B cell (primary cell): ENCODE measurements at regions not wholly inside any gene's neighbourhood (a gene's known extent, or its start where the extent isn't known, plus 50 kb on each side); places are given as distances from the start of the nearest gene placed in this dataset.

ENCODE experiments used
- ATAC-seq: fragments of 200-7000 bp; cut with Tn5 transposase; one replicate; pipeline ENCODE4 v1.10.0; 2021; ENCODE audit warnings: low read depth, mild to moderate bottlenecking, moderate number of reproducible peaks, moderate library complexity
- CTCF ChIA-PET: fragments of 350-600 bp; sonication (Branson Sonifier 250); formaldehyde crosslinking; loops from one replicate; lab custom pipeline; 2021; ENCODE audit warnings: antibody characterized with exemption, inconsistent platforms; lab: Charles Lee
- POLR2A ChIA-PET: fragments of 350-600 bp; sonication (Branson Sonifier 250); formaldehyde crosslinking; loops from one replicate; lab custom pipeline; 2021; ENCODE audit warnings: antibody characterized with exemption; lab: Charles Lee
- DNase-seq: peaks from one replicate; pipeline ENCODE4 v3.0.0; 2013
- H2AFZ ChIP-seq: 2 replicates; pipeline ENCODE4 v1.6.1; 2012; ENCODE audit warnings: mild to moderate bottlenecking, low read depth, low read length; ENCODE audit not compliant: insufficient read depth, poor library complexity, severe bottlenecking
- H3K27ac ChIP-seq, 2 donors: 1 replicate in 1 of 2; 2 replicates in 1 of 2; pipeline ENCODE4 v1.5.1; 2012 to 2013; ENCODE audit warnings: low read length in 2 of 2, mild to moderate bottlenecking in 2 of 2, moderate library complexity in 1 of 2
- H3K27me3 ChIP-seq, 4 experiments: fragments of 200-600 bp in 1 of 4; sonication (generic) in 1 of 4; replicated peaks in 1 of 4; 1 replicate in 2 of 4; 2 replicates in 2 of 4; pipeline versions ENCODE4 v1.6.1 to v1.7.0; 2013 to 2016; ENCODE audit warnings: low read length in 3 of 4, mild to moderate bottlenecking in 2 of 4, mixed read lengths in 1 of 4, moderate library complexity in 1 of 4; ENCODE audit not compliant: insufficient read depth in 4 of 4, control insufficient read depth in 3 of 4; ENCODE audit errors: control extremely low read depth in 1 of 4
- H3K36me3 ChIP-seq, 2 experiments: replicated peaks in 1 of 2; 1 replicate in 1 of 2; 2 replicates in 1 of 2; pipeline versions ENCODE4 v1.6.1 to v1.7.1; 2013; ENCODE audit warnings: low read length in 1 of 2; ENCODE audit not compliant: insufficient read depth in 2 of 2, control insufficient read depth in 1 of 2; ENCODE audit errors: control extremely low read depth in 1 of 2, extremely low read depth in 1 of 2
- H3K4me1 ChIP-seq, 2 donors: fragments of 200-600 bp in 1 of 2; sonication (generic) in 1 of 2; 1 replicate in 1 of 2; 2 replicates in 1 of 2; pipeline versions ENCODE4 v1.5.1 to v1.6.1; 2013 to 2017; ENCODE audit warnings: low read length in 2 of 2; ENCODE audit not compliant: control insufficient read depth in 2 of 2, insufficient read depth in 2 of 2
- H3K4me2 ChIP-seq: replicated peaks from 2 replicates; pipeline ENCODE3; 2012; ENCODE audit warnings: mild to moderate bottlenecking, low read depth, low read length; ENCODE audit not compliant: poor library complexity, severe bottlenecking
- H3K4me3 ChIP-seq, 5 experiments: fragments of 200-600 bp in 1 of 5; sonication (generic) in 1 of 5; 1 replicate in 3 of 5; 2 replicates in 2 of 5; pipeline versions ENCODE4 v1.5.1 to v1.7.0; 2011 to 2016; ENCODE audit warnings: low read length in 4 of 5, mild to moderate bottlenecking in 4 of 5, low read depth in 2 of 5, control low read depth in 1 of 5, moderate library complexity in 1 of 5; ENCODE audit not compliant: insufficient read depth in 1 of 5; ENCODE audit errors: control extremely low read depth in 1 of 5, extremely low read depth in 1 of 5
- H3K79me2 ChIP-seq: fragments of 200-600 bp; sonication (generic); one replicate; pipeline ENCODE4 v1.6.0; 2016; ENCODE audit warnings: low read length; ENCODE audit not compliant: control insufficient read depth, insufficient read depth
- H3K9ac ChIP-seq: fragments of 200-600 bp; sonication (generic); 2 replicates; pipeline ENCODE4 v1.6.1; 2017; ENCODE audit warnings: mild to moderate bottlenecking, low read length, moderate library complexity
- H3K9me3 ChIP-seq, 3 donors: one replicate each; pipeline versions ENCODE4 v1.6.1 to v1.7.1; 2013; ENCODE audit warnings: low read length in 2 of 3; ENCODE audit not compliant: control insufficient read depth in 2 of 3, insufficient read depth in 1 of 3; ENCODE audit errors: control extremely low read depth in 1 of 3
- H4K20me1 ChIP-seq: 2 replicates; pipeline ENCODE4 v1.6.0; 2012; ENCODE audit warnings: mild to moderate bottlenecking, low read length; ENCODE audit not compliant: insufficient read depth, control insufficient read depth, poor library complexity, severe bottlenecking
- H3K27ac Mint-ChIP-seq: one replicate; pipeline ENCODE4 v1.8.0; 2021; ENCODE audit warnings: mixed read lengths
- H3K27me3 Mint-ChIP-seq: one replicate; pipeline ENCODE4 v1.8.0; 2021; ENCODE audit warnings: mixed read lengths
- H3K4me1 Mint-ChIP-seq: one replicate; pipeline ENCODE4 v1.8.0; 2021; ENCODE audit warnings: mixed read lengths
- H3K4me3 Mint-ChIP-seq: one replicate; pipeline ENCODE4 v1.8.0; 2021; ENCODE audit warnings: mixed read lengths
- H3K9me3 Mint-ChIP-seq: one replicate; pipeline ENCODE4 v1.8.0; 2022; ENCODE audit warnings: mixed read lengths; ENCODE audit not compliant: insufficient read depth
- EZH2 ChIP-seq: IDR thresholded peaks from 2 replicates; pipeline ENCODE4 v1.6.1; 2012; ENCODE audit warnings: borderline replicate concordance, low read depth, mild to moderate bottlenecking, moderate library complexity, low read length; ENCODE audit not compliant: insufficient read depth, poor library complexity, severe bottlenecking
- WGBS: methylation state at CpG from one replicate; pipeline ENCODE4 v1.1.5; 2013; ENCODE audit warnings: missing lambda C conversion rate; ENCODE audit not compliant: insufficient coverage; 5-methylcytosine and 5-hydroxymethylcytosine counted together
- intact Hi-C: fragments of 100-400 bp; cut with micrococcal nuclease; formaldehyde crosslinking; loops from one replicate; pipeline ENCODE4 v1.10.0; 2022
- TF ChIP-seq, protein P1 (sequence below): fragments of 200-600 bp; IDR thresholded peaks from one replicate; pipeline ENCODE4 v1.8.0; 2022; ENCODE audit warnings: antibody characterized with exemption, mild to moderate bottlenecking

- no peaks in the 10 kb centered on the region for H3K27me3 ChIP-seq
- no peak overlapping the region for H3K9ac ChIP-seq
- intact Hi-C loops = no loop called here
- ATAC-seq (no peak), DNase-seq (no peak)
- no peaks in the 10 kb centered on the region for H4K20me1 ChIP-seq
- H3K9me3 ChIP-seq = peaks cover 0 to 7% (median 5%) of the 10 kb centered on the region in 3 donors
- WGBS = 88% methylated on average over 1 of the region's 1 CpG
- no peak overlapping the region for H3K27ac ChIP-seq
- H3K4me3 Mint-ChIP-seq = no peak overlapping the region
- no peaks in the 10 kb centered on the region for H3K79me2 ChIP-seq
- no peaks in the 10 kb centered on the region for H3K4me1 ChIP-seq
- peaks cover 15% of the 10 kb centered on the region for H3K9me3 Mint-ChIP-seq
- no peaks in the 10 kb centered on the region for H3K4me1 Mint-ChIP-seq
- CTCF ChIA-PET = no interaction called here
- H3K4me2 ChIP-seq = no peak overlapping the region
- no peak overlapping the region for H2AFZ ChIP-seq
- TF ChIP-seq, protein P1, sequence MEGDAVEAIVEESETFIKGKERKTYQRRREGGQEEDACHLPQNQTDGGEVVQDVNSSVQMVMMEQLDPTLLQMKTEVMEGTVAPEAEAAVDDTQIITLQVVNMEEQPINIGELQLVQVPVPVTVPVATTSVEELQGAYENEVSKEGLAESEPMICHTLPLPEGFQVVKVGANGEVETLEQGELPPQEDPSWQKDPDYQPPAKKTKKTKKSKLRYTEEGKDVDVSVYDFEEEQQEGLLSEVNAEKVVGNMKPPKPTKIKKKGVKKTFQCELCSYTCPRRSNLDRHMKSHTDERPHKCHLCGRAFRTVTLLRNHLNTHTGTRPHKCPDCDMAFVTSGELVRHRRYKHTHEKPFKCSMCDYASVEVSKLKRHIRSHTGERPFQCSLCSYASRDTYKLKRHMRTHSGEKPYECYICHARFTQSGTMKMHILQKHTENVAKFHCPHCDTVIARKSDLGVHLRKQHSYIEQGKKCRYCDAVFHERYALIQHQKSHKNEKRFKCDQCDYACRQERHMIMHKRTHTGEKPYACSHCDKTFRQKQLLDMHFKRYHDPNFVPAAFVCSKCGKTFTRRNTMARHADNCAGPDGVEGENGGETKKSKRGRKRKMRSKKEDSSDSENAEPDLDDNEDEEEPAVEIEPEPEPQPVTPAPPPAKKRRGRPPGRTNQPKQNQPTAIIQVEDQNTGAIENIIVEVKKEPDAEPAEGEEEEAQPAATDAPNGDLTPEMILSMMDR = no peak
- TF ChIP-seq EZH2 = no peak
- POLR2A ChIA-PET = no interaction called here
- H3K27me3 Mint-ChIP-seq = no peaks in the 10 kb centered on the region
- H3K4me3 ChIP-seq = no peak overlapping the region
- H3K27ac Mint-ChIP-seq = no peak overlapping the region
- H3K36me3 ChIP-seq = no peaks in the 10 kb centered on the region
Observed at GRCh38 chr5:28823231-28823630, 1784.8 kb upstream of the CDH9 start.

DNA sequence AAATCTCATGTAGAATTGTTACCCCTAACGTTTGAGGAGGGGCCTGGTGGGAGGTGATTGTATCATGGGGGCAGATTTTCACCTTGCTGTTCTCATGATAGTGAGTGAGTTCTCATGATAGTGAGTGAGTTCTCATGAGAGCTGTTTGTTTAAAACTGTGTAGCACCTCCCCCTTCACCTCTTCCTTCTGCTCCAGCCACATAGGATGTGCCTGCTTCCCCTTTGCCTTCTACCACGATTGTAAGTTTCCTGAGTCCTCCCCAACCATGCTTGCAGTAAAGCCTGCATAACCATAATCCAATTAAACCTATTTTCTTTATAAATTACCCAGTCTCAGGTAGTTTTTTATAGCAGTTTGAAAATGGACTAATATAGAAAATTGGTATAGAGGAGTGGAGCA is 1783.7 kb upstream of the CDH9 start:
- TF ChIP-seq, protein P1 = no peak
- no peak for TF ChIP-seq EZH2
- Histone ChIP-seq H3K4me3 (no peak overlapping the region), H3K36me3 (no peaks in the 10 kb centered on the region), H3K9ac (no peak overlapping the region), H4K20me1 (no peaks in the 10 kb centered on the region), H3K27ac (no peak overlapping the region), H3K9me3 (peaks cover 0 to 7% (median 5%) of the 10 kb centered on the region in 3 donors), H3K4me2 (no peak overlapping the region), H3K79me2 (no peaks in the 10 kb centered on the region), H3K27me3 (no peaks in the 10 kb centered on the region), H2AFZ (no peak overlapping the region), H3K4me1 (no peaks in the 10 kb centered on the region)
- intact Hi-C loops = no loop called here
- H3K27me3 Mint-ChIP-seq = no peaks in the 10 kb centered on the region
- no peak for DNase-seq
- no peak for ATAC-seq
- H3K9me3 Mint-ChIP-seq = peaks cover 15% of the 10 kb centered on the region
- no peaks in the 10 kb centered on the region for H3K4me1 Mint-ChIP-seq
- no peak overlapping the region for H3K4me3 Mint-ChIP-seq
- ChIA-PET CTCF (no interaction called here), POLR2A (no interaction called here)
- 0% methylated on average over 1 of the region's 2 CpGs for whole genome bisulfite sequencing
- no peak overlapping the region for H3K27ac Mint-ChIP-seq
